AG10803 (cell line): ENCODE measurements at regions not wholly inside any gene's neighbourhood (a gene's known extent, or its start where the extent isn't known, plus 50 kb on each side); places are given as distances from the start of the nearest gene placed in this dataset.

Source experiments
- DNase-seq: peaks from one replicate; pipeline ENCODE4 v3.0.0; 2010; ENCODE audit warnings: low read depth
- H3K4me3 ChIP-seq: 2 replicates; pipeline ENCODE4 v1.5.1; 2011; ENCODE audit warnings: mild to moderate bottlenecking, low read length, control low read depth
- CTCF ChIP-seq: conservative IDR thresholded peaks from 2 replicates; pipeline ENCODE4 v1.5.1; 2011; ENCODE audit warnings: mild to moderate bottlenecking, low read length, control low read depth, inconsistent platforms

- TF ChIP-seq CTCF = no peak
- no peak overlapping the region for H3K4me3 ChIP-seq
- peak; percentile 29 for DNase-seq
Observed at GRCh38 chr1:172717722-172718465, 59.0 kb downstream of the FASLG start.

GRCh38 chr1:172719066-172719627 lies 60.2 kb downstream of the FASLG start:
- no peak for TF ChIP-seq CTCF
- DNase-seq = peak; percentile 30
- no peak overlapping the region for H3K4me3 ChIP-seq

- H3K4me3 ChIP-seq = no peak overlapping the region
- TF ChIP-seq CTCF = peak; percentile 81
- peak; percentile 48 for DNase-seq
Observed at GRCh38 chr1:172719694-172720138, 60.8 kb downstream of the FASLG start.

- TF ChIP-seq CTCF = no peak
- H3K4me3 ChIP-seq = no peak overlapping the region
- DNase-seq = no peak
Observed at GRCh38 chr1:172720339-172720738, 61.4 kb downstream of the FASLG start.

- DNase-seq = peak; percentile 35
- no peak for TF ChIP-seq CTCF
- H3K4me3 ChIP-seq = no peak overlapping the region
Observed at GRCh38 chr1:172723251-172723650, 64.3 kb downstream of the FASLG start.

- no peak overlapping the region for H3K4me3 ChIP-seq
- no peak for TF ChIP-seq CTCF
- no peak for DNase-seq
Observed at GRCh38 chr1:172724232-172724631, 65.3 kb downstream of the FASLG start.
